GDM1 (cell line): ENCODE measurements at regions not wholly inside any gene's neighbourhood (a gene's known extent, or its start where the extent isn't known, plus 50 kb on each side); places are given as distances from the start of the nearest gene placed in this dataset.
"Not testable (repeated sequence)": the region's sequence is repeated elsewhere in the genome, so short reads cannot be mapped to it uniquely, and the experiment has no call there.

ENCODE experiments used
- DNase-seq: peaks from one replicate; lab custom pipeline; 2025; lab: John Stamatoyannopoulos, UW

DNA sequence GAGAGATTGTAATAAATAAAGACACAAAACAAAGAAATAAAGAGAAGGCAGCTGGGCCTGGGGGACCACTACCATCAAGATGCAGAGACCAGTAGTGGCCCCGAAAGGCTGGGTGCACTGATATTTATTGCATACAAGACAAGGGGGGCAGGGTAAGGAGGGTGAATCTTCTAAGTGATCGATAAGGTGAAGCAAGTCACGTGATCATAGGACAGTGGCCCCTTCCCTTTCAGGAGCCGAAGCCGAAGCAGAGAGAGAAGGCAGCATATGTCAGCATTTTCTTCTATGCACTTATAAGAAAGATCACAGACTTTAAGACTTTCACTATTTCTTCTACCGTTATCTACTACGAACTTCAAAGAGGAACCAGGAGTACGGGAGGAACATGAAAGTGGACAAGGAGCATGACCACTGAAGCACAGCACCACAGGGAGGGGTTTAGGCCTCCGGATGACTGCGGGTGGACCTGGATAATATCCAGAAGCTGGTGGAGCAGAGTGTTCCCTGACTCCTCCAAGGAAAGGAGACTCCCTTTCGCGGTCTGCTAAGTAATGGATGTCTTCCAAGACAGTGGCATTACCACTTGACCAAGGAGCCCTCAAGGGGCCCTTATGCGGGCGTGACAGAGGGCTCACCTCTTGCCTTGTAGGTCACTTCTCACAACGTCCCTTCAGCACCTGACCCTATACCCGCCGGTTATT lies 126.4 kb downstream of the RBM46 start:
- DNase-seq: not testable (repeated sequence)

DNA sequence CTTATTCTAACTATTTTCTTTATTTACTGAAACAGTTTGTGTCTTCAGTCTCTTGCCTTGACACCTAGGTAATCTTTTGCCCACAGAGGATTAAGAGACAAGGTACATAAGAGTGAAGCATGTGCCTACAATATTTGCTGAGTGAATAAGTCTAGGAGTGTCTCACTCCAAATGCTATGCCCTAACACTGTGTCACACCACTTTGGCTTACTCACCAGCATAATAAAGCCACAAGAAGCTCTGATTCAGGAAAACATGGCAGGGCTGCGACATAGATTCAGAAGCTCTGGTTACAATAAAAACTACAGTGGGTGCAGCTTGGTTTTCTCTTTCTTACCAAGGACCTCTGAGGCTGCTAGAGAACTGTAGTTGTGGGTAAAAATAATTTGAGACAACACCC lies 127.1 kb downstream of the RBM46 start:
- DNase-seq: no peak

DNA sequence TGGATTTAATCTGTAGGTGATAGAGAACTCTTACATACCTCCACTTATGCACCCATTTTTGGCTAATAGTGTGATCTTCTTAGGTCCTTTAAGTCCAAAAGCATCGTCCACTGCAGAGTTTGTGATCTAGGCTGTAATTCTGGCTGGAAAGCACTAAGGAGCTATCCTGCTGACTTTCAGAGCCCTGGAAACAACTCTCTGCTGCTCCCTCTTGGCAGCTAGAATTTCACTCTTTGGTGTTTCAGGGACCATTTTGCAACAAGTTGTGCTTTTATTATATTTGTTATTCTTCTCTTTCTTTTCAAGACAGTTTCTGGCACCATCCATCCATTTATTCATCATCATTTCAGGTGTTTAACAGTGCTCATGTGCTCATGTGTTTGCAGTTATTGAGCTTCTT lies 130.0 kb downstream of the RBM46 start:
- no peak for DNase-seq

DNA sequence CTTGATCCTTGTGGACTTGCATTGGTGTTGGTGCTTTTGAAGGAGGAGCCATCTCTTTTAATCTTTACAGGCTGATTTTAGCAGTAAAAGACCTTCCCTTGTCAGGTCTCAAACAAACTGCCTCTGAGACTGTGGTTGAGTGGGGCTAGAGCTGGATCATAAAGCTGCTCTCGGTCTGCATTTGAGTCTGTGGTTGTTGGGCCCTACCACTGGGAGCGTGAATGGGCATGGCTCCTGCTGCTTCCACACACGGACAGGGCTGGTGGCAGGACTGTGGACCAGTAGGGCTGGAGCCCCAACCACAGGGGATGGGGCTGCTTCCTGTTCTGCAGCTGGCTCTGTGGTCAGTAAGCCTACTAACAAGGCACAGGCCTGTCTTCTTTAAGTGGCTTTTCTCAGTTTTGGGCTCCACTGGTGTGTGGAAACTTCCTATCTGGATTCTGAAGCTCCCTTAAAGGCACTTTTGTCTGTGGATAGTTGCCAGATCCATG lies 130.6 kb downstream of the RBM46 start:
- DNase-seq: no peak

DNA sequence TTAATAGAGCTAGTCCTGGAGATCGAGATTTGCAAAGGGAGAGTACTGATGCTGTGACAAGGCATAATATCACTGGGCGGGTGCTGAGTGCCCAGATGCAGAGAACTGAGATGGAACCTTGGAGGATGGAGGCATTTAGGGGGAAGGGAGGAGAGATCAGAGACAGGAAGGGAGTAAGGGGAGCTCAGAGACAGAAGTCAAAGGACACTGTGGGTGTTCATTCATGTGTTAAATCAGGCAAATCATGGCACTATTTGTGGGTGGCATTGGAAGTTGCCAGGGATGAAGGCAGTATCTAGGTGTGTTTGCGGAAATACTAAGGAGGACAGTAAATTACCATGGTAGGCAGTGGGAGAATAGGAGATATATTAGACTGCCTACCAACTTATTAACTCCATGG lies 135.0 kb downstream of the RBM46 start:
- DNase-seq: no peak

DNA sequence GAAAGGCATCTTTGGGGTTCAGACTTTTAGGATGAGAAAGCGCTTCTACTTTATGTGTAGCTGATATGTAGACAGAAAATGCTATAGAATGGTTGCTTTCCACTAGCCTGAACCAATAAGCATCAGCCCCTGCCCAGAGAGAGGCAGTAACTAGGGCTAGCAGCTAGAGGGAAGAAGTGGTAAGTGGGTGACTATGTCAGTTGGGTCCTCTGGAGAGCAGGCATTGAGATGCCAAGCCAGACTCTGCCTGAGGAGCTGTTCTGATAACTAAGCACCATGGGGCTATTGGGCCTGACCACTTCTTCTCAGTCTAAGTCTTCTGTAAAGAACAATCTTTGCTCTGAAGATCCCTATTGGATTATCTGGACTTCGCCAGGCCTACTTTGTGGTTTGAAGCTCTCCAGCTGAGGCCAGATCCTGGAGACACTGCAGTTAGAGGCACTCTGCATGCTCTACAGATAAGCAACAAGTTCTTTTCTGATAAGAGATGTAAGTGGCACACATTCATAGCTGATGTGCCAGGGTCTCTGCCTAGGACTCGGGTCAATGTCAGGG lies 146.1 kb downstream of the RBM46 start:
- DNase-seq: no peak

DNA sequence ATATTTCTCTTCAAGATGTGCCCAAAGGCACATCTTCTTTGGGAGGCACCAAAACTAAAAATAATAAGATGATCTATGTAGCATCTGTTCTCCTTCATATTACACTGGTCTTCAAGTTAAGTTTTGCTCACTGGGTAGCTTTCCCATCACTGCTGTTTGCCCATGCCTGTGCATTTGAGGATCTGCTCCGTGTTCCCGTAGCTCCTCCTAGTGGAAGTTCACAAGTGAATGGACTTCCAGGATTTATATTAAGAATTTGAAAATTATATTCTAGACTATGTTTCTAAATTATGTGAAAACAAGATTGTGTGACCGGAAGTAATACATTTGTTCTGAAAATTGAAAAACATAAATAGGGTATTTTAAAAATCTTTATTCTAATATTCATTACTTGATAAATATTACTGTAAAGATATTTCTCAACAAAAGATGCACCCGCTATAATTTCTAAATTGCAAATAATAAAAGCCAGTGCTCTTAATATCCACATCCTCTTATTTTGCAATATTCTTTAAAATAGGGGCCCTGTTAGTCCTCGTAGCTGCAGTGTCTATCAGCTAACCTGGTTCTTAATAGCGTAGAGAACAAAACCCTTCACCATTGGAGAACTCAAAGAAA lies 147.7 kb downstream of the RBM46 start:
- DNase-seq: no peak

DNA sequence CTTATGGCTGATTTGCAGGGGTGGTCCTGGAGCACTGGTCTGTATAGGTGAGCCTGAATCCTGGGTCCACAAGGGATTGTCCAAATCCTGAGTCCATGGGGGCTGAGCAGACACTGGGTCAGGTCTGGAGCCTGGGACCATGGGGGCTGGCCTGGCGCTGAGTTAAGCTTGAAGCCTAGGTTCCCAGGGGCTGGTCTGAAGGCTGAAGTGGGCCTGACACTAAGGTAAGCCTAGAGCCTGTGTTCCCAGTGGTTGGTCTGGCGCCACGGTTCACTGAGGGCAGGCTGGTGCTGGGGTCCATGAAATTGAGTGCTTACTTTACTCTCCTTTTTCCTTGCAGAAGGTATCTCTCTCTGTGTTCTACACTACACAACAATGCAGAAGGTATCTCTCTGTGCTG lies 155.8 kb downstream of the RBM46 start:
- no peak for DNase-seq

DNA sequence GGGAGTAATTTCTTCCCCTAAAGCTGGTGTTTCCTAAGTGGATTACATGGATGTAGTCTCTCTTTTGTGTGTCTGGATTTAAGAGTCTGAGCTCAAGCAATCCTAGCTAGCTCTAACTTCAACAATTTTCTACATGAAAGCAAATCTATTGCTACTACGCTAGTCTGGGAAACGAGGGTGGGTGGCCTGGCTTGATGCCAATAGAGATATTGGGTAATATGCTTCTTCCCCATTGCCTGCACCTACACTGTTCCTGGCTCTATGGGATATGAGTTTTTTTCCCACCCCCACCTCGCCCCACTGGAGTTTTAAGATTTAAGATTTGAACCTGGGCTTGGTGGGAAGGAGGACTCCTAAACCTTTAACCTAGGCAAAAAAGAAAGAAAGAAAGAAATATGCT lies 158.8 kb downstream of the RBM46 start:
- DNase-seq: no peak

DNA sequence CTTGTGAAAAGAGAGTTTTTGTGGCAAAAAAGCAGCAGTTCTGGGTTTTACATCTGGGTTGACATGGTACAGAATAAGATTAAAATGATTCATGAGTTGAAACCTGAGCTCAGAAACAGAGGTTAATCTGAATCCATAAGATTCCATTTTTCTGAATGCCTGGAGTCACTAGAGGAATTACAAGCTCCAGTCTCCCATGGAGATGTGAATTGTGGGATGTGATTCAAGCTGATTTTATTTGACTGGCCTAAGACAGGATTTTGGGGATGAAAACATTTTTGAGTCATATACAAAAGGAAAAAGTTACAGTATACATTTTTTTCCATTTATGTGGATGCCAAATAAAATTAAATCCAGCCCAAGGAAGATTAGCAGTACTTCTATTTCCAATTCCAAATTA lies 161.1 kb downstream of the RBM46 start:
- no peak for DNase-seq

DNA sequence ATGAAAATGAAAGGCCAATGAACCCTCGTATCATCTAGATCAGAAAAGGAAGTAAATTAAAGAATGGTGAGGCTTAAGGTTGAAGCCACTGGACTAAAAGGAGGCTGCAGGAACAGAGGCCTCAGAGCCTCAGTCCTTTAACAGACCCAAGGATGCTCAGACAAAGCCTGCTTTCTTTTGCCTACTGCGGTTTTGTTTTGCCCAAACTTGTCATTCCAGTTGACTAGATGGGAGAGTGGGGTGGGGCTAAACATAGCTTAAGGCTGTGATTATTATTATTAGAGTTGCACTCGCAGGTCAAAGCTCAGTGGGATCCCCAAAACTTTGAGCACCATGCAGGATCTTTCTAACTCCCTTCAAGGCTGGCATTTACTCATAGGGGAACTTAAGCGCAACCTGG lies 163.9 kb downstream of the RBM46 start:
- no peak for DNase-seq

DNA sequence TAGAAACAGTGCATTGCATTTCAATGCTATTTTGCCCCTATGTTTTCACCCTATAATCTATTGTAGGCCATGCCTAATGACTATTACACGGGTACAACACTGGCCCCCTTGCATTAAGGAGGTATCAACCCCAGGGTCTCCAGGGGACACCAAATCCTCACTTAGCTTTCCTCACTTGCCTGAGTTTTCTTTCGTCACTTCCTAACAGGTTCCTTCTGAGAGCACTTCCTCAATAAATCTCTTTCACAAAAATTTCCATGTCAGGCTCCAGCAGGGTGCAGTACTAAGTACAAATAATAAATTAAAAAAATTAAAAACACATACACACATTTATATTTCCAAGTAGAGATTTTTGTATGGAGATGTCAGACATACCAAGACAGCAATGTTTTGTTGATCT lies 165.0 kb downstream of the RBM46 start:
- DNase-seq: no peak

DNA sequence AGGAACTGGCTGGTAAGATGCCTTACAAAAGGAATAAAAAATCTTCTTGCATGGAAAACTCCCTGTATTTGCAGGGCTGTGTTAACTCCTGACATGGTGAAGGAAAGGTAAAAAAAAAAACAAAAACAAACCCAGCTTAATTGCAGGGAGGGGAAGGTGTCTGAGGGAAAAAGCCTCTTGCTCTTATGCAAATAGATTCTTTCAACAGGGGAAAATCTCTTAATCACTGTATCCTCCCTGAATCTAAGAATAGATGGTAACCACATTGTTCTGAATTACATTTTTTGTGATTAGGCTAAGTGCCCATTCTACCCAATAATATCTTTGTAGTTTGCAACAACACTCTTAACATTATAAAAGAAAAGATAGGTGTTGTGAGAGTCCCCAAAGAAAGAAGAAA lies 172.6 kb downstream of the RBM46 start:
- DNase-seq: no peak

DNA sequence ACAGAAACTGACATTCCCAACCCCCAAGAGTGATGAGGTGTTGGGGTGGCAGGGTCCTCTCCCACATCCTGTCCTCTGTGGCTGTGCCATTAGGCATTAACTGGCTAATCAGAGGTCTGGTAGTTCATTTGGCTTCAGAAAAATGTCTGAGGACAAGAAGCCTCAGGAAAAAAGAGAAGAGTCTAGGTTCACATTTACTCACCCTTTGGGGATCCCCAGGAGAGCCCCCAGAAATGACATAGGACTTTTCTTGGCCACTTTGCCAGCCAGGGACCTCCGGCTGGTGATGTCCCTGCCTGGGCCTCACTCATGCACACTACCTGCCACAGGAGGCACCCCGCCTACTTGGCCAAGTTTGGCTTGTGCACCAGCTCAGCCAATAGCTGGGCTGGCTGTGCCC lies 173.0 kb downstream of the RBM46 start:
- DNase-seq: no peak

DNA sequence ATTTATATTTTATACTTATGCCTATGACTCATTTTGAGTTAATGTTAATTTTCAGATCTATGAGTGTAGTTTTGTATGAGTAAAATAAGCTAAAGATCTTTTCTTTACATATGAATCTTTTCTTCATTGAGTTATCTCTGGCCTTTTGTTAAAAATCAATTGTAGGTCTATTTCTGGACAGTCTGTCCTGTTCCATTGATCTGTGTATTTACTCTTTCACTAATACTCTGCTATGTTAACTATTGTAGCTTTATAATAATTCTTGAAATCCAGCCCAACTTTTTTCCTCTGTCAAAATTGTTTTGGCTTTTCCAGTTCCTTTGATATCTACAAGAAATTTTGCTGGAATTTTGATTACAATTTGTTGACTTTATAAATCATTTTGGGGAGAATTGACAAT lies 177.0 kb downstream of the RBM46 start:
- DNase-seq: no peak

DNA sequence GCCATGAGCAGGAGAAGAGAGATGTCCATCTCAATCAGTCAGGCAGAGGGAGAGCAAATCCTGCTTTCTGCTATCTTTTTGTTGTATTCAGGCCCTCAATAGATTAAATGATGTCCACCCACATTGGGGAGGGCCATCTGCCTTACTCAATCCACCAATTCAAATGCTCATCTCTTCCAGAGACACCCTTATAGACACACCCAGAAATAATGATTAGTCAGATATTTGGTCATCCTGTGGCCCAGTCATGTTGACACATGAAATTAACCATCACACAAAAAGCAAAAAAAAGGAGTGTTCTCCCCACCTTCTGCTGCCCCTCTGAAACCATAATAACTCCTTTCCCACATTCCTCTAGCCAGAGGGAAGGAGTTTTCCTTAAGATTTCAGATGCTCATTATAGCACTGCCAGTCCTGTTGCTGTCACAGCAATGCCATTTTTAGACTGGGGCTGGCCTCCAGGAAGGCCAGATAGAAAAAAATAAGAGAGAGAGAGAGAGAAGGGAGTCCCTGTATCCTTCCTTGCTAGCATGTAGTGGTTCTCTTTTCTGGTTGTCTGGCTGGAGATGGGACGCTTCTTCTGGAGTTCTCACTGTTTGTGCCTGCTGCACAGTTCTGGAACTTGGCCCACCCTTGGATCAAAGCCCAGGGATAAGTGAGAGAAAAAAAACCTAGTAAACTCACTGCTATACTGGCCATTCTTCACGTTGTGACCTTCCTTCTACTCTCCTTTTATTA lies 177.7 kb downstream of the RBM46 start:
- DNase-seq: no peak

DNA sequence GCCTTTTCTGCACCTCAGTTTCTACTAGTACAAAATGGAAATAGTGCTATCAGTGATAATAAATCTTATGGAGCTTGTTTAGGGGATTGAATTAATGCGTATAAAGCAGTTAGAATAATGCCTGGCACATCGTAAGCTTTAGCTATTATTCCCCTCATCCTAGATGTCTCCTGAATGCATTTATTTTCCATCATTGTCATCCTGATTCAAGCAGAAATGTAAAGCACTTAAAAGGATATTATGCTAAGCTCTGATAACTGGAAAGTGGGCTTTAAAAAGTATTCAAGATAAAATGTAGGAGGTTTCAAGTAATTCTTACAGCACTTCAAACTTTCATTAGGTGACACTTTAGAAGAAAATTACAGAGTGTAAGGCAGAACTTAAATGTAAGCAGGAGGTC lies 178.7 kb downstream of the RBM46 start:
- no peak for DNase-seq

DNA sequence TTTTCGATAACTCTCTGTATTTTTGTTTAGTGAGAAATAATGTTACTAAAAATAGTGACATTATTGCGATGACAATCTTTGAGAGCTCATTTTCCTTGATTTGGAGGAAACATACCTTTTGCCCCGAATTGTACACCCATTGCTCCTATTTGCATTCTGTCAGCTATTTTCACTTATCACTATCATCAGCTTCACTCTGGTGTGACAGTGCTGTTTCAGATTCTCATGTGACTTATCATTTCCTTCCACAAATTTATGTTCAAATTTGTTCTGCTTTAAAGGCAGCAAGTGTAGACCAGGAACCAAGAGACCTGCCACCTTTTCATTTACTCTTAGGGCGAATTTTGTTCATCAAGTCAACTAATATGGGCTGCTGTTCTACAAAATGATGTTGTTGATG lies 179.4 kb downstream of the RBM46 start:
- no peak for DNase-seq

DNA sequence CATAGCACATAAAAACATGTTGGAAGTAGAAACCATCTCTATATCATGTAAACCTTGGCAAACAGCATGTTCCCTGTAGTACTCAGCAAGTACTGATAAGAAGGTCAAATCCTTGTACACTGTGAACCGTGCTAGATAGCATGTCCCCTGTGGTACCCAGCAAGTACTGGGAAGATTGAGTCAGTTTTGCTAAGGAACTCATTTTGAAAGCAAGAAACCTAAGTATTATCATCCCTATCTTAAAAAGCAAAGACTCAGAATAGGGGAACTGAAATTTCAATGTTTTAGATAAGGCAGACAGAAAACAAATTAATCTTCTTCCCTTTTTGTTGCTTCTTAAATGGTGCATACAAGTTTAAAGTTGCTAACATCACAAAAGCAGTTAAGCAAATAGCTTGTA lies 180.2 kb downstream of the RBM46 start:
- no peak for DNase-seq

DNA sequence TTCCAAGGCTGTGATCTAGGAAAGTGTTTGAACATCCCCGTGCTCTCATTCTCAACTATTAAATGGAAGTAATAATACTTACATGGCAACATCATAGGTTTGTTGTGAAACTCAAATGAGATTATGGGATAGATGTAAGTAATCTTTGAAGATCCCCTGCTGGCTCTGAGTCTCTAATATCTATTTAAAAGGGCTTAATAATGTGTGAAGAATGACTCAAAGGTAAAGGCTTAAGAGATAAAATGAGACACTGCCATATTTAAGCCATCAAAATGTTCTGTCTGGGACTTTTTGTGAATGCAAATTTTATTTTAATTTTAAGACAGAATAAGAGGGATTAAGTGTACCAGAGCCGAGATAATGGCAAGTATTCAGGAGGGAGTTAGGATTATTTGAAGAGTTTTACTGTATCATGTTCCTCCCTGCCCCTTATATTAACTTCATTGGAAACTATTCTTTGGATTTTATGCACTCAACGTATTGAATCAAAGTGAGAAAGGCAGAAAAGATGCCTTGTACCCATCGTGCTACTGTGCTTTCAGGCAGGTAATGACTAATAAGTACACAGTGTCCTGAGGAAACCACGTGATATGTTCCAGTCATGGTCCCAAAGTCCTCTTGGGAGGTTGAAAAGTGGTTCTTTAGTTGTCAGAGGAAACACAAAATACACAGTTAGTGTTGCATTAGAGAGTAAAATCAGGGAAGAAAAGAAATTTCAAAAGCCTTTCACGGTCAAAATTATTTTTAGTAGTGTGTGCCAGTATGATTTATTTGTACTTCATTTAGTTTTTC lies 192.4 kb downstream of the RBM46 start:
- no peak for DNase-seq

DNA sequence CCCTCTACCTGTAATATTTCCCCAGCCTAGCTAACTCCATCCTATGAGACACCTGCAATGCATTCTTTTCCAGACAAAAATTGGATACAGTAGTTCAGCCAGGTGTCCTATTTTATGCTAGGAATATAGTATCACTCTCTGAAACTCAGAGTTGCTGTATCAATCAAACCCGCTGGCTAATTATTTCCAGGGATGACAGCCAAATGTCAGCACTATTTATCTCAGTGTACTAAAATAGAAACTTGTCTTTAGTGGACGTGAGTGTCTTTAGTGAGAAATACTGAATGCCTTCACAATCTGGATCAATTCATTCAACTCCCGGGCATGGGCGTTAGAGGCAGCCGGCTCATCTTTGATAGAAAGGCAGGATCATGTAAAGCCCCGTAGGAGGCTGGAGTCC lies 196.2 kb downstream of the RBM46 start:
- no peak for DNase-seq
